Fibroblast of villous mesenchyme (primary cell): ENCODE measurements at regions not wholly inside any gene's neighbourhood (a gene's known extent, or its start where the extent isn't known, plus 50 kb on each side); places are given as distances from the start of the nearest gene placed in this dataset.

ENCODE experiments used
- DNase-seq: peaks from one replicate; pipeline ENCODE4 v3.0.0-alpha.2; 2010; ENCODE audit warnings: low read depth
- H3K4me3 ChIP-seq: 2 replicates; pipeline ENCODE4 v1.5.1; 2011; ENCODE audit warnings: low read depth, mild to moderate bottlenecking, low read length
- TF ChIP-seq, protein P1 (sequence below): IDR thresholded peaks from 2 replicates; pipeline ENCODE4 v1.5.1; 2012; ENCODE audit warnings: low read depth, mild to moderate bottlenecking, low read length; ENCODE audit not compliant: insufficient read depth

DNA sequence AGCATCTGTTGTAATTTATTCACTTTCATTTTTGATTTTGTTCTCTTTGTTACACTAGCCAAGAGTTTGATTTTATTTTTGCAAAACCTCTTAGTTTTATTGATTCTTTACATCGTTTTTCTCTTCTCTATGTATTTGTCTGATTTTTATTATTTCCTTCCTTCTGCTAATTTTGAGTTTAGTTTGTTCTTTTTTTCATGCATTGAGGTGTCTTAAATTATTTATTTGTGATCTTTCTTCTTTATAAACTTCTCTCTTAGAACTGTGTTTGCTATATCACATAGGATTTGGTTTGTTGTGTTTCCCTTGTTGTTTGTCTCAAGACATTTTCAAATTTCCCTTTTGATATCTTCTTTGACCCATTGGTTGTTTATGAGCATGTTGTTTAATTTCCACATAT lies 51.7 kb upstream of the NFKBIA start:
- no peak for DNase-seq
- H3K4me3 ChIP-seq: no peak overlapping the region
- TF ChIP-seq, protein P1, sequence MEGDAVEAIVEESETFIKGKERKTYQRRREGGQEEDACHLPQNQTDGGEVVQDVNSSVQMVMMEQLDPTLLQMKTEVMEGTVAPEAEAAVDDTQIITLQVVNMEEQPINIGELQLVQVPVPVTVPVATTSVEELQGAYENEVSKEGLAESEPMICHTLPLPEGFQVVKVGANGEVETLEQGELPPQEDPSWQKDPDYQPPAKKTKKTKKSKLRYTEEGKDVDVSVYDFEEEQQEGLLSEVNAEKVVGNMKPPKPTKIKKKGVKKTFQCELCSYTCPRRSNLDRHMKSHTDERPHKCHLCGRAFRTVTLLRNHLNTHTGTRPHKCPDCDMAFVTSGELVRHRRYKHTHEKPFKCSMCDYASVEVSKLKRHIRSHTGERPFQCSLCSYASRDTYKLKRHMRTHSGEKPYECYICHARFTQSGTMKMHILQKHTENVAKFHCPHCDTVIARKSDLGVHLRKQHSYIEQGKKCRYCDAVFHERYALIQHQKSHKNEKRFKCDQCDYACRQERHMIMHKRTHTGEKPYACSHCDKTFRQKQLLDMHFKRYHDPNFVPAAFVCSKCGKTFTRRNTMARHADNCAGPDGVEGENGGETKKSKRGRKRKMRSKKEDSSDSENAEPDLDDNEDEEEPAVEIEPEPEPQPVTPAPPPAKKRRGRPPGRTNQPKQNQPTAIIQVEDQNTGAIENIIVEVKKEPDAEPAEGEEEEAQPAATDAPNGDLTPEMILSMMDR: no peak

DNA sequence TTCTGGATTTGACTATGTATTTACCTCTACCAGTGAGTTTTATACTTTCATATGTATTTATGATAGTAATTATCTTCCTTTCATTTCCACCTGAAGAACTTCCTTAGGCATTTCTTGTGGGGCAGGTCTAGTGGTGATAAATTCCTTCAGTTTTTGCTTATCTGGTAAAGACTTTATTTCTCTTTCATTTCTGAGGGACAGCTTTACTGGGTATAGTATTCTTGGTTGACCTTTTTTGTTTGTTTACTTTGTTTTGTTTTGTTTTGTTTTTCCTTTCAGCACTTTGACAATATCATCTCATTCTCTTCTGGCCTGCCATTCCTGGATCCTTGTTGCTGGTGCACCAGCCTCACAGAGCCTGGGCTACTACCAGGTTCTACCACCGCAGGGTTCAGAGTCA lies 53.9 kb upstream of the NFKBIA start:
- TF ChIP-seq, protein P1: no peak
- no peak for DNase-seq

DNA sequence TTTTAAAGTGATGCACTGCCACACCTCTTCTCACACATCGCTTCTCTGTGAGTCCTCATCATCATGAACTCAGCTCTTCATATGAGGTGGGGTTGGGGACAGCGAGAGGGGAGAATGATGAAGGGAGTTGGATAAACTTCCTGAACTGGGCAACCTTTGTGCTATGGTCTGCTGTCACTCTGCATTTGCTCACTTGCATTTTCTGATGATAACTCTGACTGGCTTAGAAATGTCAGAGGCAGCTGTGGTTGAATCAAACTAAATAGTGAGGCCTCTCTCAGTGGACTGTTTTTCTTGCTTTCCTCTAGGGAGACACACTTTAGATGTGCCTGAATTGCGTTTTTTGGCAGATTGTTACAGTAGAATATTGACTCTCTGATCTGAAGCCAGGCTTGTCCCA lies 55.2 kb upstream of the NFKBIA start:
- TF ChIP-seq, protein P1: no peak
- no peak for DNase-seq

More for the DNA sequence above, 53.9 kb upstream of the NFKBIA start:
- H3K4me3 ChIP-seq: no peak overlapping the region

DNA sequence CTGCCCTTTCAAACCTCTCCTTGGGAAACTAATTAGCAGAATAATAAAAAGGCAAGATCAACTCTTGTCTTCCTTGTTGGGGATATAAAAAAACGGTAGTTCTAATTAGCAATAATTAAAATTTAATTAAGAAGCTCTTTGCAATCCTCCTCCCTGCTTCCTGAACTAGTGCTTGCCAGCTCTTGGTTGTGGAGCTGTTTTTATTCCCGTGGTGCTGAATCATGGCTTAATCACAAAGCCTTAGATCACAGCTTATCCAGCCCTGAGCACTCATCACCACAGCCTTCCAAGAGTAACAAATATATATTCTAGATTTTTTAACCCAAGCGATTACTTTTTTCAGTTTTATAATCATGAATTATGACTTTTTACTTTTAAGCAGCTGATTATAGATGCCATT lies 63.2 kb upstream of the INSM2 start:
- no peak overlapping the region for H3K4me3 ChIP-seq
- TF ChIP-seq, protein P1: no peak
- DNase-seq: peak; percentile 16

More for the DNA sequence above, 55.2 kb upstream of the NFKBIA start:
- no peak overlapping the region for H3K4me3 ChIP-seq

DNA sequence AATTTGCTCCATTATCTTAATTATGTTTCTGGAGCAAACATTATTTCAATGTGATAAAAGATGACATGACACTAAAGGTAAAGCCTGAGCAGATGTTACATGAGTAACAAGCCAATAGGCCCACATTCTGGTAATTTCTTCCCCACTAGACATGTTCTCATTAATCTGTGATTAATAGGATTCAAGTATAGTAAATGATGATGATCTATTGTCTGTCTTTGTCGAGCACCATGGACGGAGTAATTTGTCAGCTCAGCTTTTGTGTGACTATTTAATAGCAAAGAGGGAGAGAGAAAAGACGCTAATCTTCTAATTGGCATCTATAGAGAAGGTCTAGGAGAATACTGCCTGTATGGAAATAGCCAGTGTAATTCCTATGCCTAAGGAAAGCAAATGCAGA lies 62.2 kb upstream of the INSM2 start:
- DNase-seq: no peak
- TF ChIP-seq, protein P1: no peak
- no peak overlapping the region for H3K4me3 ChIP-seq

DNA sequence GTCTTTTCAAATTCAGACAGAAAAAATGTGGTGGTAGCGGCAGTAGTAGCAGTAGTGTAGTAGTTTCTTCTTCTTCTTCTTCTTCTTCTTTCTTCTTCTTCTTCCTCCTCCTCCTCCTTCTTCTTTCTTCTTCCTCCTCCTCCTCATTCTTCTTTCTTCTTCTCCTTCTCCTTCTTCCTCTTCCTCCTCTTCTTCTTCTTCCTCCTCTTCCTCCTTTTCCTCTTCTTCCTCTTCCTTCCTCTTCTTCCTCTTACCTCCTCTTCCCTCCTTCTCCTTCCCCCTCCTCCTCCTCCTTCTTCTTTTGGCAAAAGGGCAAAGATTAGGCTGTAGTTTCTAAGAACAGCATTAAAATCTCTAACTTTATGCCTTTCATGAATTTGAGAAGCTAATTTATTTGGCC lies 59.6 kb upstream of the INSM2 start:
- TF ChIP-seq, protein P1: no peak
- H3K4me3 ChIP-seq: no peak overlapping the region
- DNase-seq: no peak

DNA sequence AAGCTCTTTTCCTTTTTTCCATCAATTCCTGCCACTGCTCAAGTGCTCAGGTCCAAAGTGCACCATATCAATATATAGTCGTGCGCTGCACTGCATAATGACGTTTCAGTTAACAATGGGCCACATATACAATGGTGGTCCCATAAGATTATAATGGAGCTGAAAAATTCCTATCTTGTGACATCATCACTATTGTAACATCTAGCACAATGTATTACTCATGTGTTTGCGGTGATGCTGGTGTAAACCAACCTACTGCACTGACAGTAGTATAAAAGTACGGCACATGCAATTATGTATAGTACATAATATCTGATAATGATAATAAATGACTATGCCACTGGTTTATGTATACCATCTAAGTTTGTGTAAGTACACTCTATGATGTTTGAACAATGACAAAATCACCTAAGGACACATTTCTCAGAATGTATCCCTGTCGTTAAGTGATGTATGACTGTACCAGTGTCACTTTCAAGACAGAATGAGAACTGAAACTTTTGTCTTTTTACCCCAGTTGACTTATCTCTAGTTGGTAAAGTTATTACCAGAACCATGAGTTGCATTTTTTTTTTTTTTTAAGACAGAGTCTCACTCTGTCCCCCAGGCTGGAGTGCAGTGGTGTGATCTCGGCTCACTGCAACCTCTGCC lies 53.7 kb upstream of the INSM2 start:
- DNase-seq: no peak
- H3K4me3 ChIP-seq: no peak overlapping the region
- TF ChIP-seq, protein P1: no peak
